NOMO-1 treated with dmso at 0.1 percent for 144 hours (cell line): ENCODE measurements at regions not wholly inside any gene's neighbourhood (a gene's known extent, or its start where the extent isn't known, plus 50 kb on each side); places are given as distances from the start of the nearest gene placed in this dataset.

Experiments used
- DNase-seq: peaks from one replicate; lab custom pipeline; 2025; ENCODE audit not compliant: unreplicated experiment; lab: John Stamatoyannopoulos, UW

GRCh38 chr20:42020316-42020715 lies 402.1 kb upstream of the CHD6 start:
- no peak for DNase-seq

DNA sequence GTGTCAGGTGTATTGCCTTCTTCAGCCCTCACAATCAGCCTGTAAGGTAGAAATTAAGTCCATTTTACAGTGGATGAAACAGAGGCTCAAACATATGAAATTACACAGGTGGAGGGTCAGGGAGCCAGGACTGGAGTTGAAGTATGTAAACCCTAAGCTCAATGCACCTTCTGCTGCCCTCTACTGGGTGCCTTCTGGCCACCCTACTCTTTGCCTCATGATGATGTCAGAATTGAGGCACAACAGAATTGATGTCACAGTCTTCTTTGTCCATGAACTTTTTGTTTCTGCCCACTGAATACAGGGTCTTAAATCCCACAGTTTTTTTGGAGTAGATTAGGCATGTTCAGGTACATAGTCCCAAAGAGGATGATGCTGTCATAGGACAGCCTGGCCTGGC lies 400.8 kb upstream of the CHD6 start:
- DNase-seq, result no peak

GRCh38 chr20:42010090-42010489 lies 391.9 kb upstream of the CHD6 start:
- no peak for DNase-seq

GRCh38 chr20:42007251-42007650 lies 389.1 kb upstream of the CHD6 start:
- DNase-seq, result no peak

- DNase-seq, result no peak
Observed at GRCh38 chr20:42005211-42005610, 387.0 kb upstream of the CHD6 start.

- DNase-seq, result no peak
Observed at GRCh38 chr20:42003380-42003779, 385.2 kb upstream of the CHD6 start.

GRCh38 chr20:41998539-41999341 lies 380.6 kb upstream of the CHD6 start:
- no peak for DNase-seq

DNA sequence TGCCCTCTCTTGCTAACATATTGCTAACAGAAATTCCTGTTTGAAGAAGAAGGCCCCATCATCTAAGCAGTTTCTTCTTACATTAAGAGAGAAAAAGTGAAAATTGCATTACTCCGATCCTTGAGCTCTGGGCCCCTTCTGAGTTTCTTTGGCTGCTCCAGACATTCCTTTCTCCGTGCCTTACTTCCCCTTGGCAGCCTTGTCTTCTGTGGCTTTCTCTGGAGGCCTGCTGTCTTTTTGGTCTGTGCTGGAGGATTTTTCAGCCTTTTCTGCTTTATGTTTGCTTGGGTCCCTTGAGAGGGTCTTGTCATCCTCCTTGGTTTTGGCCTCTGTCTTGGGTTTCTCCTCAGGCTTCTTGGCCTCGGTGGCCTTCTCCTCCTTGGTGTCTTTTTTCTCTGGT lies 378.8 kb upstream of the CHD6 start:
- DNase-seq, result no peak

DNA sequence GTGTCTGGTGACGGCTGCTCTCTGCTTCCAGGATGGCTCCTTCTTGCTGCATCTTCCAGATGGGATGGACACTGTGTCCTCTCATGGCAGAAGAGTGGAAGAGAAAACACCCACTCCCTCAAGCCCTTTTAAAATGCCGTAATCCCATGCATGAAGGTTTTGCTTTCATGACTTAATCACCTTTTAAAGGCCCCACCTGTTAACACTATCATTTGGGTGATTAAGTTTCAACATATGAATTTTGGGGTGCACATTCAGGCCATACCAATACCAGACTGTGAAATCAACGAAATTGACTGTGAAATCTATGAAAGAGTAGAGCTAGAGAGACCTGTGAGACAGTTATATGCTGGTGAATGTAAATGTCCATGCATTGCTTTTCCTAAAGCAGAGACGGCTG lies 374.3 kb upstream of the CHD6 start:
- DNase-seq, result no peak

GRCh38 chr20:41991412-41991811 lies 373.2 kb upstream of the CHD6 start:
- no peak for DNase-seq

- DNase-seq, result no peak
Observed at GRCh38 chr20:41989935-41990635, 371.9 kb upstream of the CHD6 start.

DNA sequence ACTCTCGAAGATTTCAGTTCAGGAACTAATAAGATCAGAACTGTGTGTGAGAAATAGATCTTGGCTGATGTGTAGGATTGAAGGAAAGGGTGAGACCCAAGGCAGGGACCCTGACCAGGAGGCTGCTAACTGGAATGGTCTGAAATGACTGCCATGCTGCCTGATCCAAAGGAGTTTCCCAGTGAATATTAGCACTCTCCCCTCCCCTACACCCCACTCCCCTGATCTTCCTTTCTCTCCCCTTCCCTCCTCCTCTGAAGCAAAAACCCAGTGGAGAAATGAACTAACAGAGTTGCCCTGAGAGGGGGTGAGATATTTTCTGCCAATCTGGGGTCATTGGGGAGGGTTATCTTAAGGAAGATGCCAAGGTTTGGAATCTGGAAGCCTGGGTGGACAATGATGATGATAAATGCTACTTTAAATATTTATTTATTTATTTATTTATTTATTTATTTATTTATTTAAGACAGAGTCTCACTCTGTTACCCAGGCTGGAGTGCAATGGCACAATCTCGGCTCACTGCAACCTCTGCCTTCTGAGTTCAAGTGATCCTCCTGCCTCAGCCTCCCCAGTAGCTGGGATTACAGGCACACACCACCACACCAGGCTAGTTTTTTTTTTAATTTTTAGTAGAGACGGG lies 371.0 kb upstream of the CHD6 start:
- no peak for DNase-seq

DNA sequence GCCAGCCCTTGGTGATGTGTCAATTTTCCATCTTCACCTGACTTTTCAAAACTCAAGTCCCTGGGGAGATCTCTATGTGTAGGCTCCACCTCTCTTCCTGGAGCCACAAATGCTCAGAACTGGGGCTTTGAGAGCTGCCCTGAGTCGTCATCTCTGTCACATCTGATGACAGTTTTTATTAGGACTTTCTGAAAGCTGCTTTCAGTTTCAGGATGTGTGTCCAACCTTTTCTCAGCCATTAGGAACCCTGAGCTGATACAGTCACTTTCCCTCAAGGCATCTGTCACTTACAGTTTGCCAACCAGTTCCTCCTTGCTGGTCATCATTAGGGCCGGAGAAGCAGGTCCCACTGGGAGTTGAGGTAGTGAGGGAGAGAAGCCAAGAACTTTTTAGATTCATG lies 365.9 kb upstream of the CHD6 start:
- DNase-seq, result no peak

DNA sequence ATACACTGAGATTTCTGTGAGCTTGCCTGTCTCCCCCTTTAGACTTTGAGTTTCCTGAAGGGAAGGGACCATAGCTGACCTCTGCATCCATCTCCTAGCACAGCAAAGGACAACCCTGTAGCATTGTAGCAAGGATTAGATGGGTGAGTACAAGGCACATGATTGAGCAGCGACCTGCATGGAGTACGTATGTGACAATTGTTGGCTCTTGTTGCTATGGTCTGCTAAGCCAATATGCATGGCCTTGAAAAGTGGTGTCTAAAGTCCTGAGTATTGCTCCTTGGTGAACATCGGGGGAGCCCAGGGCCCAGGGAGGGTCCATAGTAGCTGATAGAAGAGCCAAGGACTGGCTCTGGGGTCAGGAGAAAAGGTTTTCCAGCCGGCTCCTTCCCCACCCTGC lies 365.0 kb upstream of the CHD6 start:
- no peak for DNase-seq

- no peak for DNase-seq
Observed at GRCh38 chr20:41981746-41982145, 363.6 kb upstream of the CHD6 start.

- DNase-seq, result no peak
Observed at GRCh38 chr20:41978875-41979274, 360.7 kb upstream of the CHD6 start.

GRCh38 chr20:41978246-41978790 lies 360.1 kb upstream of the CHD6 start:
- DNase-seq, result no peak

DNA sequence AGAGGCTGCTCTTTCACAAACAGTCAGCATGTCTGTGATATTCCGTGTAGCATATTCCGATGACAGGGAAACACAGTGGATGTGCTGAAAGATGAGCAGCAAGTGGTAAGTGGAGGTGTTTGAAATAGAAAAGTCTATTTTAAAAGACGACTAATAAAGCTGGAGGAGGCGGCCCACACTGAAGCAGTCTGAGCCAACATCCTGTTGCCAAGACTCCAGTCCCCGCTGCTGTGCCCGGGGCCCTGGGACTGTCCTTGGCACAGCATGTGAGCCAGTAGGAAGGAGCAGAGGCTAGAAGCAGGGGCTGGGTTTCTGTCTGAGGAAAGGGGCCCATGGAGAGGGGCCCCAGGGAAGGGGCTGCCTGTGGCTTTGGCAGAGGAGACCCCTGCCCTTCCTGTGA lies 351.5 kb upstream of the CHD6 start:
- DNase-seq, result no peak

DNA sequence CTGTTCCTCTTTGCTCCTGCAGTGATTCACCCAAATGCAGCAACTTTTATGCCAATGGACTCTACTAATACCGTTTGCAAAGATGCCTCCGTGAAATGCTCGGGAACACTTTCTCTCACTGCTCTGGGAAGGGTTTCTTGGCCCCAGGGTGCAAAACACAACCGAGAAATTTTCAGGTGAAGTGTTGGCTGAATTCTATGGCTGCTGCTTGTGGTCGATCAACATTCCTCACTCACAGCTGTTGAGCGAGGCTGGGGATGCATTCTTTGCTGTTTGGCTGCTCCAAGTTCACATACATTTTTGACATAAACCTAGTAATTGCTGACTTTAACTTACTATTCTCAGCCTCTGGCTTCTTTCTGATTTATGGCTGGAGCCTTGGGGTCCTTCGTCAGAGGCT lies 342.0 kb upstream of the CHD6 start:
- no peak for DNase-seq

- no peak for DNase-seq
Observed at GRCh38 chr20:41958391-41958790, 340.2 kb upstream of the CHD6 start.

DNA sequence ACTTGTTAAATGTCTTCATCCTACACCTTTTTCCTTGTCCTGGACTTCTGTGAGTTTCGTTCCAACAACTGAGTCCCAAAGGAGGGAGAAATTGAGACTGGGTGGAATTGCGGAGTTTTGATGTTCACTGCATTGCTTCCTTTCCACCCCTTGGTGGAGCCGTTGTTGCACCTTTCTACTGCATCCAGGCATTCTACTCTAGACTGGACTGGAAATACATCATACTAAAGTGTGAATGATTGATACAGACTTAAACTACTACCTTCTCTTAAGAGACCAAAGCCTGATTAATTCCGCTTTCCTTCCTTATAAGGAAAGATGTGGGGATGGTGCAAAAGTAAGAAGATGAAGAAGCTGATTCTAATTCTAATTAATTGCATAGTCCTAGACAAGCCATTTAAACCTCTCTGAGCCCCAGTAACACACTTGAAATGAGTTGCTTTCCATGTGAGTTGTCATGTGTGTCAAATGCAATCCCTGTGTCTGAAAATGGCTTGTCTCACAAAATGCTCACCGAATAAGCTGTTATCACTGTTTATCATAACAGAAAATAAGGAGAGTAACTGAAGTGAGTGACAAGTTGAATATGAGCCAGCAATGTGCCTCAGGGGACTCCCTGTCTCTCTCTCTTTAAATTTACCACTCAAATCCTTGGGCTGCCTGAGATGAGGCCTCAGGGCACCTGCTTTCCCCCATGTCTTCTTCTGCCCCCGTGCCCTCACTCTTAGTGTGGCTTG lies 338.3 kb upstream of the CHD6 start:
- DNase-seq, result no peak
